ENCODE measurements at regions not wholly inside any gene's neighbourhood (a gene's known extent, or its start where the extent isn't known, plus 50 kb on each side); places are given as distances from the start of the nearest gene placed in this dataset.

GRCh38 chr6:11362564-11362963 is 130.1 kb upstream of the NEDD9 start:
- Mint-ChIP-seq H3K4me1 (peaks cover 61% of the 10 kb centered on the region), H3K4me3 (no peak overlapping the region), H3K9me3 (peaks cover 2 to 11% (median 6%) of the 10 kb centered on the region in 7 donors), H3K36me3 (peaks cover 67 to 71% of the 10 kb centered on the region in 2 donors), H3K27ac (peak overlapping the region in 1 of 7 donors; percentile 23), H3K27me3 (ENCODE audit: low read depth in 3 of 3) (peaks cover 0 to 5% (median 0%) of the 10 kb centered on the region in 3 donors)
- peaks cover 3 to 57% of the 10 kb centered on the region in 2 donors for H3K36me3 ChIP-seq (replicated peaks in 1 of 2; ENCODE audit: control insufficient read depth in 1 of 2, insufficient read depth in 2 of 2, low read length in 2 of 2)
- no CpG with 5 or more reads among the region's 1 CpG for WGBS (ENCODE audit: insufficient coverage)
- H3K27ac ChIP-seq (ENCODE audit: low read depth in 1 of 2, low read length in 2 of 2) = no peak overlapping the region
- H4K20me1 ChIP-seq (ENCODE audit: insufficient read depth, low read length) = no peaks in the 10 kb centered on the region
- H3K79me2 ChIP-seq (ENCODE audit: insufficient read depth, low read length) = peaks cover 74% of the 10 kb centered on the region
- peaks cover 44 to 47% of the 10 kb centered on the region in 2 donors for H3K4me1 ChIP-seq (ENCODE audit: control insufficient read depth in 1 of 2, insufficient read depth in 2 of 2, low read length in 2 of 2)
- H3K9me3 ChIP-seq (replicated peaks in 1 of 2; ENCODE audit: control insufficient read depth in 1 of 2, insufficient read depth in 1 of 2, low read length in 2 of 2) = no peaks in the 10 kb centered on the region
- TF ChIP-seq CTCF (IDR thresholded peaks at IDR 0.05) = no peak
- no peak overlapping the region for H3K9ac ChIP-seq (ENCODE audit: insufficient read depth, low read length, poor library complexity, severe bottlenecking)
- H3K4me2 ChIP-seq (replicated peaks; ENCODE audit: extremely low read depth, low read length, poor library complexity, severe bottlenecking) = no peak overlapping the region
- no peak overlapping the region for H3K4me3 ChIP-seq (replicated peaks in 1 of 3; ENCODE audit: low read depth in 2 of 3, low read length in 3 of 3)
- no peak for DNase-seq
- no peaks in the 10 kb centered on the region for H3K27me3 ChIP-seq (ENCODE audit: control insufficient read depth in 2 of 2, insufficient read depth in 2 of 2, low read length in 2 of 2)
- intact Hi-C loops (cut with micrococcal nuclease) = no loop called here
- no peak overlapping the region for H2AFZ ChIP-seq (ENCODE audit: insufficient read depth, low read depth, low read length, poor library complexity, severe bottlenecking)

GRCh38 chr6:11358904-11359830 is 126.7 kb upstream of the NEDD9 start:
- Histone ChIP-seq H3K79me2 (ENCODE audit: insufficient read depth, low read length) (peaks cover 73% of the 10 kb centered on the region), H3K27ac (ENCODE audit: low read depth in 1 of 2, low read length in 2 of 2) (peak overlapping the region in 1 of 2 donors; percentile 40), H3K9ac (ENCODE audit: insufficient read depth, low read length, poor library complexity, severe bottlenecking) (no peak overlapping the region), H4K20me1 (ENCODE audit: insufficient read depth, low read length) (no peaks in the 10 kb centered on the region), H3K27me3 (ENCODE audit: control insufficient read depth in 2 of 2, insufficient read depth in 2 of 2, low read length in 2 of 2) (no peaks in the 10 kb centered on the region), H3K4me3 (replicated peaks in 1 of 3; ENCODE audit: low read depth in 2 of 3, low read length in 3 of 3) (no peak overlapping the region), H3K9me3 (replicated peaks in 1 of 2; ENCODE audit: control insufficient read depth in 1 of 2, insufficient read depth in 1 of 2, low read length in 2 of 2) (no peaks in the 10 kb centered on the region), H3K4me2 (replicated peaks; ENCODE audit: extremely low read depth, low read length, poor library complexity, severe bottlenecking) (no peak overlapping the region), H3K4me1 (ENCODE audit: control insufficient read depth in 1 of 2, insufficient read depth in 2 of 2, low read length in 2 of 2) (peaks cover 38 to 49% of the 10 kb centered on the region in 2 donors), H3K36me3 (replicated peaks in 1 of 2; ENCODE audit: control insufficient read depth in 1 of 2, insufficient read depth in 2 of 2, low read length in 2 of 2) (peaks cover 3 to 58% of the 10 kb centered on the region in 2 donors), H2AFZ (ENCODE audit: insufficient read depth, low read depth, low read length, poor library complexity, severe bottlenecking) (no peak overlapping the region)
- Mint-ChIP-seq H3K27ac (peak overlapping the region; percentile 20 to 76 (median 57)), H3K36me3 (peaks cover 79 to 81% of the 10 kb centered on the region in 2 donors), H3K9me3 (peaks cover 2 to 11% (median 6%) of the 10 kb centered on the region in 7 donors), H3K4me3 (no peak overlapping the region), H3K27me3 (ENCODE audit: low read depth in 3 of 3) (peaks cover 0 to 3% (median 0%) of the 10 kb centered on the region in 3 donors), H3K4me1 (peaks cover 59% of the 10 kb centered on the region)
- DNase-seq = peak in 1 of 3 donors; percentile 49
- TF ChIP-seq CTCF (IDR thresholded peaks at IDR 0.05) = no peak
- 71% methylated on average over 1 of the region's 4 CpGs for WGBS (ENCODE audit: insufficient coverage)
- intact Hi-C loops (cut with micrococcal nuclease) = loop anchor here in 1 of 2 donors (5.0 kb wide), 1 partner anchor 42 kb away; no protein-coding TSS in a partner anchor
